OCI-LY3 (cell line): ENCODE measurements at regions not wholly inside any gene's neighbourhood (a gene's known extent, or its start where the extent isn't known, plus 50 kb on each side); places are given as distances from the start of the nearest gene placed in this dataset.
A peak's percentile ranks its signal among the peaks of the same experiment; 100 is the strongest.

Source experiments
- H2AFZ ChIP-seq: fragments of 200-600, 300-600 bp; shearing (Covaris generic); 2 replicates; pipeline ENCODE4 v1.6.0; 2014; ENCODE audit warnings: antibody characterized with exemption, low read depth, low read length
- H3K27ac ChIP-seq: fragments of 200-600, 300-600 bp; sonication (generic); 2 replicates; pipeline ENCODE4 v1.5.1; 2014; ENCODE audit warnings: mild to moderate bottlenecking, low read length, moderate library complexity, mixed read lengths
- H3K27me3 ChIP-seq: fragments of 200-600, 300-600 bp; sonication (generic); 2 replicates; pipeline ENCODE4 v1.6.1; 2014; ENCODE audit warnings: low read depth, low read length, mixed read lengths
- H3K36me3 ChIP-seq: fragments of 200-600, 300-600 bp; sonication (generic); replicated peaks from 2 replicates; pipeline ENCODE3; 2014; ENCODE audit warnings: low read depth, low read length, mixed read lengths
- H3K4me1 ChIP-seq: fragments of 300-600, 200-600 bp; sonication (generic); 2 replicates; pipeline ENCODE4 v1.6.1; 2014; ENCODE audit warnings: low read length, mixed read lengths
- H3K4me2 ChIP-seq: fragments of 200-600, 300-600 bp; sonication (generic); 2 replicates; pipeline ENCODE4 v1.6.1; 2014; ENCODE audit warnings: low read length, mixed read lengths
- H3K4me3 ChIP-seq: fragments of 300-600, 200-600 bp; sonication (generic); 2 replicates; pipeline ENCODE4 v1.5.1; 2014; ENCODE audit warnings: antibody characterized with exemption, mild to moderate bottlenecking, low read length, moderate library complexity
- H3K79me2 ChIP-seq: fragments of 300-600, 200-600 bp; shearing (Covaris generic); 2 replicates; pipeline ENCODE4 v1.6.1; 2014; ENCODE audit warnings: mild to moderate bottlenecking, low read length, mixed read lengths
- H3K9ac ChIP-seq: fragments of 300-600, 200-600 bp; shearing (Covaris generic); 2 replicates; pipeline ENCODE4 v1.6.0; 2014; ENCODE audit warnings: mild to moderate bottlenecking, low read length, moderate library complexity
- H3K9me3 ChIP-seq: fragments of 200-600, 300-600 bp; shearing (Covaris generic); 2 replicates; pipeline ENCODE4 v1.6.1; 2014; ENCODE audit warnings: low read length, mixed read lengths; ENCODE audit not compliant: insufficient read depth
- H4K20me1 ChIP-seq: fragments of 200-600, 300-600 bp; sonication (generic); 2 replicates; pipeline ENCODE4 v1.6.1; 2016; ENCODE audit warnings: low read length, mixed read lengths; ENCODE audit not compliant: insufficient read depth
- CTCF ChIP-seq: fragments of 200-600, 300-600 bp; sonication (generic); IDR thresholded peaks from 2 replicates; pipeline ENCODE4 v1.5.1; 2014; ENCODE audit warnings: antibody characterized with exemption, low read length, low read depth
- EZH2phosphoT487 ChIP-seq: fragments of 200-600 bp; shearing (Covaris generic); IDR thresholded peaks from 2 replicates; pipeline ENCODE4 v1.6.1; 2018; ENCODE audit warnings: antibody characterized with exemption, mixed run types, low read depth

DNA sequence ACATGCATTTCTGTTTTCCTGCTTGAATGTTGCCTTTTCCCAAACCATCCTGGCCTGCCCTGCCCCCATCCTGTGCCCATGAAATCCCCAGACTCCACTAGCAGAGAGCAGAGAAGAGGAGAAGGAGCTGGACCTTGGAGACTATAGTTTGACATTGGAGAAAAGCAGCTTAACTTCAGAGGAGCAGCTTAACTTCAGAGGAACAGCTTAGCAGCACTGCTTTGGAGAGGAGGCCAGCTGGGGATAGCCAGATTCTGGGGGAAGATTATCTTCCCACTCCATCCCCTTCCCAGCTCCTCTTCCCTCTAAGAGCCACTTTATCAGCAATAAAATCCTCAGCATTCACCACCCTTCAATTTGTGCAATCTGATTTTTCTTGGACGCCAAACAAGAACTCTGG is 443.0 kb downstream of the PCDH10 start:
- TF ChIP-seq CTCF: no peak
- TF ChIP-seq EZH2phosphoT487: no peak
- no peaks in the 10 kb centered on the region for H3K4me1 ChIP-seq
- H3K79me2 ChIP-seq: no peaks in the 10 kb centered on the region
- H3K9ac ChIP-seq: no peak overlapping the region
- no peaks in the 10 kb centered on the region for H3K9me3 ChIP-seq
- H3K36me3 ChIP-seq: no peaks in the 10 kb centered on the region
- H4K20me1 ChIP-seq: no peaks in the 10 kb centered on the region
- H2AFZ ChIP-seq: no peak overlapping the region
- no peak overlapping the region for H3K4me2 ChIP-seq
- H3K27ac ChIP-seq: no peak overlapping the region
- no peak overlapping the region for H3K4me3 ChIP-seq
- H3K27me3 ChIP-seq: no peaks in the 10 kb centered on the region

DNA sequence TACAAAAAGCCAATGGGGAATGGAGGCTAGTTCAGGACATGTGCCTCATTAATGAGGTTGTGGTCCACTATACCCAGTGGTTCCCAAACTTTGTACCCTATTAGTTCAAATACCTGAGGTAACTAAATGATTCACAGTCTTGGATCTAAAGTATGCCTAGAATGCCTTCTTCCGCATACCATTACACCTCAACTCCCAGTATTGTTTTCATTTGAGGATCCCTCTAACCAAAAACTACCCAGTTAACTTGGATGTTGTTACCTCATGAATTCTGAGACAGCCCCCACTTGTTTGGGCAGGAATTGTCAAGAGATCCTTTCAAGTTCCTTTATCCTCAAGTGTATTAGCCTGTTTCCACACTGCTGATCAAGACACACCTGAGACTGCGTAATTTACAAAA is 439.2 kb downstream of the PCDH10 start:
- Histone ChIP-seq H3K4me2 (no peak overlapping the region), H3K9ac (no peak overlapping the region), H2AFZ (no peak overlapping the region), H3K27me3 (no peaks in the 10 kb centered on the region), H3K4me3 (no peak overlapping the region), H4K20me1 (no peaks in the 10 kb centered on the region), H3K36me3 (no peaks in the 10 kb centered on the region), H3K9me3 (no peaks in the 10 kb centered on the region), H3K4me1 (peaks cover 8% of the 10 kb centered on the region), H3K79me2 (no peaks in the 10 kb centered on the region), H3K27ac (no peak overlapping the region)
- TF ChIP-seq CTCF (no peak), EZH2phosphoT487 (no peak)

- no peaks in the 10 kb centered on the region for H3K36me3 ChIP-seq
- TF ChIP-seq EZH2phosphoT487 (no peak), CTCF (no peak)
- no peak overlapping the region for H2AFZ ChIP-seq
- no peak overlapping the region for H3K9ac ChIP-seq
- no peaks in the 10 kb centered on the region for H3K9me3 ChIP-seq
- H3K79me2 ChIP-seq: no peaks in the 10 kb centered on the region
- no peaks in the 10 kb centered on the region for H3K27me3 ChIP-seq
- no peaks in the 10 kb centered on the region for H4K20me1 ChIP-seq
- no peak overlapping the region for H3K4me3 ChIP-seq
- no peak overlapping the region for H3K4me2 ChIP-seq
- H3K27ac ChIP-seq: no peak overlapping the region
- peaks cover 8% of the 10 kb centered on the region for H3K4me1 ChIP-seq
These were observed 436.2 kb downstream of the PCDH10 start for GRCh38 chr4:133585323-133585722.

DNA sequence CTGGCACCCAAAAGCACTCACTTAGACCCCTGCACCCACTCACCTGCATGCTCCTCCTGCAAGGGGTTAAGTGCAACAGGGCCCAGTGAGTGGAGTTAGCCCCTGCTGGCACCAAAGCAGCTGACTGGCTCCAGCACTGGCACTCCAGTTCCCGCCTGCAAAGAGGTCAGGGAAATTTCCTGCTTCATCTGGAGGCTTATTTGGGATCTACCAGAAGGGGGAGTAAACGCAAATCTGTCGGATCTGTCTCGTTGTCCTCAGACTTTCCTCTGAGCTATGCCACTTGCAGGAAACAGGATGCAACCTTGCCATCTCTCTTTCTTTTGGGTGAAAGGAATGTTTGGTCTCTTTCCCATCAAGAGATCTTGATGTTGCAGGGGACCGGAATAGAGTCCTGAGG is 435.6 kb downstream of the PCDH10 start:
- Histone ChIP-seq H3K27ac (no peak overlapping the region), H3K27me3 (no peaks in the 10 kb centered on the region), H3K4me1 (peaks cover 8% of the 10 kb centered on the region), H4K20me1 (no peaks in the 10 kb centered on the region), H3K4me3 (no peak overlapping the region), H3K9ac (no peak overlapping the region), H3K9me3 (no peaks in the 10 kb centered on the region), H2AFZ (no peak overlapping the region), H3K36me3 (no peaks in the 10 kb centered on the region), H3K4me2 (no peak overlapping the region), H3K79me2 (no peaks in the 10 kb centered on the region)
- TF ChIP-seq EZH2phosphoT487 (no peak), CTCF (peak; percentile 9; the same call in 1 of the 2 replicates)
